PC-9 (cell line): ENCODE measurements at regions not wholly inside any gene's neighbourhood (a gene's known extent, or its start where the extent isn't known, plus 50 kb on each side); places are given as distances from the start of the nearest gene placed in this dataset.

Experiments
- EZH2 ChIP-seq: fragments of 200-600 bp; sonication (generic); IDR thresholded peaks from 2 replicates; pipeline ENCODE4 v1.8.0; 2017; ENCODE audit warnings: antibody characterized with exemption, low read depth
- TF ChIP-seq, protein P1 (sequence below): fragments of 200-600 bp; sonication (generic); conservative IDR thresholded peaks from 2 replicates; pipeline ENCODE4 v1.6.1; 2017; ENCODE audit warnings: mixed run types, antibody characterized with exemption, mild to moderate bottlenecking, moderate library complexity

- no peak for TF ChIP-seq EZH2
- TF ChIP-seq, protein P1, sequence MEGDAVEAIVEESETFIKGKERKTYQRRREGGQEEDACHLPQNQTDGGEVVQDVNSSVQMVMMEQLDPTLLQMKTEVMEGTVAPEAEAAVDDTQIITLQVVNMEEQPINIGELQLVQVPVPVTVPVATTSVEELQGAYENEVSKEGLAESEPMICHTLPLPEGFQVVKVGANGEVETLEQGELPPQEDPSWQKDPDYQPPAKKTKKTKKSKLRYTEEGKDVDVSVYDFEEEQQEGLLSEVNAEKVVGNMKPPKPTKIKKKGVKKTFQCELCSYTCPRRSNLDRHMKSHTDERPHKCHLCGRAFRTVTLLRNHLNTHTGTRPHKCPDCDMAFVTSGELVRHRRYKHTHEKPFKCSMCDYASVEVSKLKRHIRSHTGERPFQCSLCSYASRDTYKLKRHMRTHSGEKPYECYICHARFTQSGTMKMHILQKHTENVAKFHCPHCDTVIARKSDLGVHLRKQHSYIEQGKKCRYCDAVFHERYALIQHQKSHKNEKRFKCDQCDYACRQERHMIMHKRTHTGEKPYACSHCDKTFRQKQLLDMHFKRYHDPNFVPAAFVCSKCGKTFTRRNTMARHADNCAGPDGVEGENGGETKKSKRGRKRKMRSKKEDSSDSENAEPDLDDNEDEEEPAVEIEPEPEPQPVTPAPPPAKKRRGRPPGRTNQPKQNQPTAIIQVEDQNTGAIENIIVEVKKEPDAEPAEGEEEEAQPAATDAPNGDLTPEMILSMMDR, result no peak
These were observed 198.5 kb upstream of the COL8A1 start for GRCh38 chr3:99439892-99440291.
